Endothelial cell of umbilical vein (primary cell): ENCODE measurements at regions not wholly inside any gene's neighbourhood (a gene's known extent, or its start where the extent isn't known, plus 50 kb on each side); places are given as distances from the start of the nearest gene placed in this dataset.

Experiments
- BruUV-seq: library from RNA; stranded (reverse); fragments of 400-500 nt; replicated peaks from 2 replicates; lab custom pipeline; 2021; lab: Mats Ljungman, UMichigan
- CTCF ChIA-PET: fragments of 300-600, 350-600 bp; sonication (Branson Sonifier 250); formaldehyde crosslinking; loops from one replicate; lab custom pipeline; 2021; ENCODE audit warnings: antibody characterized with exemption, inconsistent platforms; lab: Charles Lee
- POLR2A ChIA-PET: fragments of 300-600, 350-600 bp; sonication (Branson Sonifier 250); formaldehyde crosslinking; loops from one replicate; lab custom pipeline; 2021; ENCODE audit warnings: antibody characterized with exemption, inconsistent platforms; lab: Charles Lee
- DNase-seq: peaks from one replicate; pipeline ENCODE4 v3.0.0-alpha.2; 2011; ENCODE audit warnings: low read depth, low spot score
- FAIRE-seq: peaks from 2 replicates; lab custom pipeline; 2011; peaks lifted over from hg19 to GRCh38; lab: Jason Lieb, UNC
- H2AFZ ChIP-seq: 2 replicates; pipeline ENCODE4 v1.6.0; 2012; ENCODE audit warnings: low read depth, low read length, control low read depth, inconsistent platforms
- H3K27ac ChIP-seq: 2 replicates; pipeline ENCODE4 v1.5.1; 2011; ENCODE audit warnings: low read depth, mild to moderate bottlenecking, control low read depth, low read length, moderate library complexity; ENCODE audit not compliant: insufficient read depth
- H3K27me3 ChIP-seq, 2 experiments: 2 replicates each; pipeline versions ENCODE4 v1.6.0 to v1.6.1; 2011; ENCODE audit warnings: low read length in 2 of 2, mixed read lengths in 1 of 2; ENCODE audit not compliant: control insufficient read depth in 2 of 2, insufficient read depth in 2 of 2
- H3K36me3 ChIP-seq, 2 experiments: 2 replicates in 1 of 2; 3 replicates in 1 of 2; pipeline ENCODE4 v1.5.1; 2011; ENCODE audit warnings: low read length in 2 of 2, mild to moderate bottlenecking in 1 of 2, moderate library complexity in 1 of 2; ENCODE audit not compliant: control insufficient read depth in 2 of 2, insufficient read depth in 2 of 2; ENCODE audit errors: extremely low read depth in 1 of 2
- H3K4me1 ChIP-seq: 3 replicates; pipeline ENCODE4 v1.5.1; 2011; ENCODE audit warnings: mild to moderate bottlenecking, low read length; ENCODE audit not compliant: control insufficient read depth, insufficient read depth; ENCODE audit errors: extremely low read depth
- H3K4me2 ChIP-seq: 2 replicates; pipeline ENCODE4 v1.6.1; 2011; ENCODE audit warnings: low read length, control low read depth, mixed read lengths; ENCODE audit not compliant: insufficient read depth
- H3K4me3 ChIP-seq, 3 experiments: fragments of 200-600 bp in 1 of 3; sonication (generic), shearing (Covaris generic) in 1 of 3; replicated peaks in 1 of 3; 2 replicates each; pipeline ENCODE4 v1.5.1; 2011 to 2016; ENCODE audit warnings: control low read depth in 3 of 3, low read length in 3 of 3, mild to moderate bottlenecking in 2 of 3, inconsistent platforms in 1 of 3, low read depth in 1 of 3, moderate library complexity in 1 of 3; ENCODE audit not compliant: insufficient read depth in 1 of 3
- H3K79me2 ChIP-seq: 2 replicates; pipeline ENCODE4 v1.6.0; 2012; ENCODE audit warnings: low read length, inconsistent platforms; ENCODE audit not compliant: control insufficient read depth, insufficient read depth
- H3K9ac ChIP-seq: replicated peaks from 2 replicates; pipeline ENCODE3; 2011; ENCODE audit warnings: low read length, control low read depth; ENCODE audit not compliant: insufficient read depth; ENCODE audit errors: extremely low read depth
- H3K9me1 ChIP-seq: replicated peaks from 3 replicates; pipeline ENCODE4 v1.6.0; 2011; ENCODE audit warnings: mild to moderate bottlenecking, low read length; ENCODE audit not compliant: control insufficient read depth, insufficient read depth; ENCODE audit errors: extremely low read depth
- H3K9me3 ChIP-seq: replicated peaks from 2 replicates; pipeline ENCODE4 v1.5.1; 2012; ENCODE audit warnings: low read length, inconsistent platforms; ENCODE audit not compliant: control insufficient read depth, insufficient read depth
- H4K20me1 ChIP-seq: replicated peaks from 2 replicates; pipeline ENCODE3; 2011; ENCODE audit warnings: mild to moderate bottlenecking, low read length; ENCODE audit not compliant: control insufficient read depth, insufficient read depth; ENCODE audit errors: extremely low read depth
- CTCF ChIP-seq, 2 donors: IDR thresholded peaks; 1 replicate in 1 of 2; 2 replicates in 1 of 2; pipeline ENCODE4 v1.5.1; 2011; ENCODE audit warnings: low read length in 2 of 2, mild to moderate bottlenecking in 2 of 2, moderate library complexity in 2 of 2, control low read depth in 1 of 2, inconsistent platforms in 1 of 2, low read depth in 1 of 2; ENCODE audit not compliant: insufficient read depth in 1 of 2; ENCODE audit errors: extremely low read depth in 1 of 2
- EZH2 ChIP-seq: IDR thresholded peaks from 2 replicates; pipeline ENCODE4 v1.6.1; 2012; ENCODE audit warnings: borderline replicate concordance, low read depth, mild to moderate bottlenecking, moderate library complexity, low read length, inconsistent platforms; ENCODE audit not compliant: severe bottlenecking
- FOS ChIP-seq: IDR thresholded peaks from 2 replicates; pipeline ENCODE4 v1.6.1; 2011; ENCODE audit warnings: mild to moderate bottlenecking, low read length, moderate library complexity, borderline replicate concordance; ENCODE audit not compliant: insufficient read depth
- GATA2 ChIP-seq: IDR thresholded peaks from 2 replicates; pipeline ENCODE4 v1.7.0; 2011; ENCODE audit warnings: low read depth, mild to moderate bottlenecking, moderate library complexity, mixed read lengths, low read length; ENCODE audit not compliant: insufficient read length, insufficient read depth
- JUN ChIP-seq: IDR thresholded peaks from 2 replicates; pipeline ENCODE4 v1.6.1; 2011; ENCODE audit warnings: borderline replicate concordance, low read depth; ENCODE audit not compliant: insufficient read length, insufficient read depth
- MYC ChIP-seq: IDR thresholded peaks from one replicate; pipeline ENCODE4 v1.6.1; 2011; ENCODE audit warnings: mild to moderate bottlenecking, low read depth, low read length
- POLR2A ChIP-seq: IDR thresholded peaks from 2 replicates; pipeline ENCODE4 v1.6.1; 2012; ENCODE audit warnings: low read depth, mild to moderate bottlenecking, control low read depth, low read length
- POLR2AphosphoS5 ChIP-seq: IDR thresholded peaks from 2 replicates; pipeline ENCODE4 v1.6.1; 2012; ENCODE audit warnings: low read depth, mild to moderate bottlenecking, control low read depth, low read length, moderate library complexity; ENCODE audit not compliant: insufficient read depth
- dilution Hi-C: fragments of 300-500 bp; cut with MboI; formaldehyde crosslinking; loops from one replicate; pipeline ENCODE4 v1.15.0; 2019; ENCODE audit warnings: low sequenced_read_pairs; ENCODE audit not compliant: extremely low pct_ligation_motif_present
- intact Hi-C: fragments of 100-400 bp; cut with micrococcal nuclease; formaldehyde crosslinking; loops from one replicate; pipeline ENCODE4 v1.10.0; 2022
- TF ChIP-seq, protein P1 (sequence below): IDR thresholded peaks from 2 replicates; pipeline ENCODE4 v1.6.1; 2011; ENCODE audit not compliant: insufficient read depth, insufficient read length

DNA sequence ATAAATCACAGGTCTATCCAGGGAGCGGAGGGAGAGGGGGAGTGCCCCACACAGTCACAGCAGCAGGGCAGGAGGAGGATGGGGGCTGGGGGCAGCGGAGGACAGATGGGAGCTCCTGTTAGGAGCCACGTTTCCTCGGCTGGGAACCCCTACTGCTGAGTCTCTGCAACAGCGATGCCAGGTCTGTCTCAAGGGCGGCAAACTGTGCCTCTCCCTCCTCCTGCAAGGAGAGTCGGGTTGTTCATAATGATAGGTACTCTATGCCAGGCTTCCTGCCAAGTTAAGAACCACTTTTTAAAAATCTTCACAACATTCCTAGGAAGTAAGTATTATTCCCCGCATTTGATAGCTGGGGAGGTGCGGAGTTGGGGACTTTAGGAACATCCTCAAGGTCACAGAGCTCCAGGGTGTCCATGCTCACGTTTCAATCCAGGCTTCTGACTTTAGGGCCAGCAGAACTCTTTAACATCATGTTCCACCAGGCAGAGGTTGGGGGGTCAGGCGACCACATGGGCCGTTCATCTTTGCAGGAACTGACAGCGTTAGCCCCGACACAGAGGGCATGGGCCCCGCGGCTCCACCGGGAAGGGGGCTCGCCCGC, 98.3 kb upstream of the MAML3 start:
- Histone ChIP-seq H3K4me2 (peak overlapping the region; percentile 46), H3K9me1 (no peaks in the 10 kb centered on the region), H3K27me3 (no peaks in the 10 kb centered on the region), H3K9ac (peak overlapping the region; percentile 76), H3K4me3 (peak overlapping the region in 2 of 3 experiments; percentile 5 to 37), H3K27ac (peak overlapping the region; percentile 78), H3K9me3 (no peaks in the 10 kb centered on the region), H2AFZ (peak overlapping the region; percentile 65), H3K4me1 (peaks cover 53% of the 10 kb centered on the region), H3K79me2 (no peaks in the 10 kb centered on the region), H4K20me1 (no peaks in the 10 kb centered on the region), H3K36me3 (no peaks in the 10 kb centered on the region)
- peak; percentile 41 for DNase-seq
- ChIA-PET POLR2A (interaction anchor here (1.2 to 1.6 kb wide), 3 partner anchors 98 to 240 kb away, joined by 3 to 7 read pairs (median 5); partner anchors contain the start of gene MAML3), CTCF (interaction anchor here (0.6 to 5.4 kb wide), 23 partner anchors 9 to 595 kb away, joined by 3 to 65 read pairs (median 8); partner anchors contain the start of gene MAML3)
- TF ChIP-seq CTCF (IDR thresholded peaks at IDR 0.05; ENCODE audit: extremely low read depth in 1 of 2, insufficient read depth in 1 of 2, low read depth in 1 of 2, low read length in 2 of 2) (no peak), JUN (no peak), FOS (no peak), GATA2 (no peak), POLR2AphosphoS5 (no peak), EZH2 (no peak), MYC (no peak), POLR2A (no peak)
- TF ChIP-seq, protein P1, sequence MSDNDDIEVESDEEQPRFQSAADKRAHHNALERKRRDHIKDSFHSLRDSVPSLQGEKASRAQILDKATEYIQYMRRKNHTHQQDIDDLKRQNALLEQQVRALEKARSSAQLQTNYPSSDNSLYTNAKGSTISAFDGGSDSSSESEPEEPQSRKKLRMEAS = no peak
- FAIRE-seq = no peak
- TSS peak; percentile 20 for BruUV-seq
- dilution Hi-C loops = no loop called here
- intact Hi-C loops = loop anchor here (1.0 to 5.0 kb wide), 4 partner anchors 9 to 380 kb away; no protein-coding TSS in a partner anchor
